H1 (cell line): ENCODE measurements at regions not wholly inside any gene's neighbourhood (a gene's known extent, or its start where the extent isn't known, plus 50 kb on each side); places are given as distances from the start of the nearest gene placed in this dataset.

Experiments
- CTCF ChIA-PET: fragments of 300-600 bp; sonication (Branson Sonifier 250); formaldehyde crosslinking; loops from one replicate; lab custom pipeline; 2021; ENCODE audit not compliant: partially characterized antibody; lab: Charles Lee
- POLR2A ChIA-PET: fragments of 300-600 bp; sonication (Branson Sonifier 250); formaldehyde crosslinking; loops from one replicate; lab custom pipeline; 2021; ENCODE audit warnings: inconsistent platforms; ENCODE audit not compliant: partially characterized antibody; lab: Charles Lee
- DNase-seq, 2 experiments: peaks; one replicate each; pipeline versions ENCODE4 v3.0.0 to v3.0.0-alpha.2; 2010 to 2022; ENCODE audit warnings: low spot score in 2 of 2, low read depth in 1 of 2, mixed read lengths in 1 of 2
- FAIRE-seq: peaks from 2 replicates; lab custom pipeline; 2011; peaks lifted over from hg19 to GRCh38; lab: Jason Lieb, UNC
- H2AFZ ChIP-seq: 2 replicates; pipeline ENCODE4 v1.8.1; 2012; ENCODE audit warnings: low read length, inconsistent platforms
- H2AK5ac ChIP-seq: 2 replicates; pipeline ENCODE4 v1.6.1; 2013; ENCODE audit warnings: low read depth, low read length
- H2BK120ac ChIP-seq: replicated peaks from 2 replicates; pipeline ENCODE3; 2013; ENCODE audit warnings: low read depth, low read length, inconsistent platforms
- H2BK12ac ChIP-seq: 2 replicates; pipeline ENCODE4 v1.6.1; 2013; ENCODE audit warnings: low read depth, low read length
- H2BK15ac ChIP-seq: 2 replicates; pipeline ENCODE4 v1.6.1; 2013; ENCODE audit warnings: low read length
- H2BK20ac ChIP-seq: 2 replicates; pipeline ENCODE4 v1.6.1; 2013; ENCODE audit warnings: low read length
- H2BK5ac ChIP-seq: 2 replicates; pipeline ENCODE4 v1.6.1; 2013; ENCODE audit warnings: low read depth, low read length
- H3K14ac ChIP-seq: 2 replicates; pipeline ENCODE4 v1.6.1; 2013; ENCODE audit warnings: inconsistent platforms; ENCODE audit not compliant: insufficient read length
- H3K18ac ChIP-seq: 2 replicates; pipeline ENCODE4 v1.6.1; 2013; ENCODE audit warnings: low read length; ENCODE audit errors: extremely low read depth
- H3K23ac ChIP-seq: 2 replicates; pipeline ENCODE4 v1.6.1; 2013; ENCODE audit warnings: inconsistent platforms; ENCODE audit not compliant: insufficient read length
- H3K23me2 ChIP-seq: 2 replicates; pipeline ENCODE4 v1.6.1; 2013; ENCODE audit warnings: low read depth, low read length
- H3K27ac ChIP-seq: 2 replicates; pipeline ENCODE4 v1.6.1; 2011; ENCODE audit warnings: low read depth, low read length, inconsistent platforms
- H3K27me3 ChIP-seq, 4 experiments: replicated peaks in 1 of 4; 1 replicate in 1 of 4; 2 replicates in 3 of 4; pipeline versions ENCODE4 v1.6.1 to v1.8.1; 2011 to 2013; ENCODE audit warnings: low read length in 3 of 4, mild to moderate bottlenecking in 3 of 4, inconsistent platforms in 2 of 4, mixed read lengths in 2 of 4, moderate library complexity in 1 of 4; ENCODE audit not compliant: control insufficient read depth in 3 of 4, insufficient read depth in 3 of 4; ENCODE audit errors: extremely low read depth in 1 of 4
- H3K36me3 ChIP-seq, 4 experiments: 2 replicates each; pipeline versions ENCODE4 v1.6.1 to v1.8.1; 2011 to 2013; ENCODE audit warnings: mild to moderate bottlenecking in 4 of 4, low read length in 3 of 4, moderate library complexity in 2 of 4, control low read depth in 1 of 4, inconsistent platforms in 1 of 4; ENCODE audit not compliant: insufficient read depth in 4 of 4, control insufficient read depth in 2 of 4
- H3K4ac ChIP-seq: replicated peaks from 2 replicates; pipeline ENCODE3; 2013; ENCODE audit warnings: low read length, low read depth, mixed read lengths, inconsistent platforms; ENCODE audit not compliant: insufficient read length
- H3K4me1 ChIP-seq, 4 experiments: replicated peaks in 1 of 4; 1 replicate in 1 of 4; 2 replicates in 3 of 4; pipeline versions ENCODE4 v1.6.1 to v1.8.1; 2011 to 2013; ENCODE audit warnings: low read length in 3 of 4, inconsistent platforms in 2 of 4, mixed read lengths in 1 of 4; ENCODE audit not compliant: insufficient read depth in 4 of 4, control insufficient read depth in 3 of 4
- H3K4me2 ChIP-seq, 2 experiments: 2 replicates each; pipeline versions ENCODE4 v1.6.1 to v1.8.1; 2011 to 2013; ENCODE audit warnings: low read depth in 2 of 2, low read length in 2 of 2, control low read depth in 1 of 2, inconsistent platforms in 1 of 2, mild to moderate bottlenecking in 1 of 2; ENCODE audit not compliant: insufficient read depth in 1 of 2
- H3K4me3 ChIP-seq, 4 experiments: fragments of 200-600, 300-600 bp in 1 of 4; sonication (generic), shearing (Covaris generic), sonication (Bioruptor Twin) in 1 of 4; 2 replicates each; pipeline versions ENCODE4 v1.5.1 to v1.8.1; 2011 to 2016; ENCODE audit warnings: low read length in 4 of 4, low read depth in 3 of 4, control low read depth in 2 of 4, inconsistent platforms in 2 of 4, mild to moderate bottlenecking in 2 of 4, mixed read lengths in 1 of 4, moderate library complexity in 1 of 4; ENCODE audit not compliant: insufficient read depth in 2 of 4; ENCODE audit errors: extremely low read depth in 1 of 4
- H3K56ac ChIP-seq: replicated peaks from 2 replicates; pipeline ENCODE3; 2013; ENCODE audit warnings: low read depth, mild to moderate bottlenecking, mixed read lengths, low read length, inconsistent platforms; ENCODE audit not compliant: insufficient read length
- H3K79me1 ChIP-seq: 2 replicates; pipeline ENCODE4 v1.6.1; 2013; ENCODE audit warnings: low read depth, low read length, control low read depth
- H3K79me2 ChIP-seq, 2 experiments: 2 replicates each; pipeline versions ENCODE4 v1.6.1 to v1.8.1; 2012 to 2013; ENCODE audit warnings: low read length in 2 of 2, mild to moderate bottlenecking in 2 of 2, inconsistent platforms in 1 of 2; ENCODE audit not compliant: insufficient read depth in 2 of 2, control insufficient read depth in 1 of 2
- H3K9ac ChIP-seq, 4 experiments: replicated peaks in 1 of 4; 1 replicate in 1 of 4; 2 replicates in 3 of 4; pipeline versions ENCODE4 v1.6.1 to v1.8.1; 2011 to 2013; ENCODE audit warnings: low read depth in 3 of 4, low read length in 3 of 4, control low read depth in 2 of 4, mild to moderate bottlenecking in 2 of 4, moderate library complexity in 2 of 4, inconsistent platforms in 1 of 4; ENCODE audit errors: extremely low read depth in 1 of 4
- H3K9me3 ChIP-seq, 2 experiments: 2 replicates each; pipeline versions ENCODE4 v1.6.1 to v1.8.1; 2012 to 2013; ENCODE audit warnings: mild to moderate bottlenecking in 2 of 2, moderate library complexity in 2 of 2, control low read depth in 1 of 2, inconsistent platforms in 1 of 2, low read depth in 1 of 2, low read length in 1 of 2, mixed read lengths in 1 of 2; ENCODE audit not compliant: insufficient read depth in 2 of 2
- H4K20me1 ChIP-seq, 2 experiments: replicated peaks in 1 of 2; 2 replicates each; pipeline versions ENCODE3 to v1.8.1; 2011 to 2013; ENCODE audit warnings: inconsistent platforms in 2 of 2, low read length in 2 of 2, mild to moderate bottlenecking in 1 of 2; ENCODE audit not compliant: insufficient read depth in 2 of 2, control insufficient read depth in 1 of 2
- H4K5ac ChIP-seq: 2 replicates; pipeline ENCODE4 v1.6.1; 2013; ENCODE audit warnings: low read length, low read depth, mixed read lengths, inconsistent platforms; ENCODE audit not compliant: insufficient read length
- H4K8ac ChIP-seq: 2 replicates; pipeline ENCODE4 v1.8.0; 2013; ENCODE audit warnings: mild to moderate bottlenecking, moderate library complexity, low read length, inconsistent platforms; ENCODE audit not compliant: insufficient read depth; ENCODE audit errors: extremely low read depth
- H4K91ac ChIP-seq: replicated peaks from 2 replicates; pipeline ENCODE3; 2013; ENCODE audit warnings: low read length, mixed read lengths, inconsistent platforms; ENCODE audit not compliant: insufficient read length
- ATF3 ChIP-seq: IDR thresholded peaks from 2 replicates; pipeline ENCODE4 v1.6.1; 2011; ENCODE audit warnings: low read depth, mild to moderate bottlenecking, low read length; ENCODE audit not compliant: insufficient read depth
- BACH1 ChIP-seq: IDR thresholded peaks from 2 replicates; pipeline ENCODE4 v1.6.1; 2012; ENCODE audit warnings: low read length, improper control_type of control experiment
- CEBPB ChIP-seq: IDR thresholded peaks from 2 replicates; pipeline ENCODE4 v1.6.1; 2012; ENCODE audit warnings: low read depth, low read length
- CREB1 ChIP-seq: IDR thresholded peaks from 2 replicates; pipeline ENCODE4 v1.6.1; 2012; ENCODE audit warnings: inconsistent platforms
- EGR1 ChIP-seq: IDR thresholded peaks from 2 replicates; pipeline ENCODE4 v1.6.1; 2011; ENCODE audit warnings: low read depth, low read length, borderline replicate concordance
- GABPA ChIP-seq: IDR thresholded peaks from 2 replicates; pipeline ENCODE4 v1.6.1; 2011; ENCODE audit warnings: mild to moderate bottlenecking, low read length, moderate library complexity, borderline replicate concordance; ENCODE audit not compliant: insufficient read depth
- GTF2F1 ChIP-seq: IDR thresholded peaks from 2 replicates; pipeline ENCODE4 v1.6.1; 2012; ENCODE audit warnings: low read depth, low read length, improper control_type of control experiment, borderline replicate concordance
- HDAC6 ChIP-seq: IDR thresholded peaks from one replicate; pipeline ENCODE4 v1.7.1; 2012; ENCODE audit warnings: low read depth, mild to moderate bottlenecking, inconsistent platforms, low read length, moderate library complexity
- KDM1A ChIP-seq: fragments of 200-600, 300-600 bp; sonication (generic); IDR thresholded peaks from 2 replicates; pipeline ENCODE4 v1.7.1; 2016; ENCODE audit warnings: mild to moderate bottlenecking, low read length, borderline replicate concordance
- MAFK ChIP-seq: IDR thresholded peaks from 2 replicates; pipeline ENCODE4 v1.6.1; 2012; ENCODE audit warnings: low read depth, mild to moderate bottlenecking, improper control_type of control experiment, low read length
- NANOG ChIP-seq: IDR thresholded peaks from 2 replicates; pipeline ENCODE4 v1.6.1; 2011; ENCODE audit warnings: low read length, low read depth, mild to moderate bottlenecking, inconsistent platforms; ENCODE audit not compliant: insufficient read depth, poor library complexity, severe bottlenecking
- SIN3A ChIP-seq, 2 experiments: IDR thresholded peaks in 1 of 2; conservative IDR thresholded peaks in 1 of 2; 2 replicates each; pipeline ENCODE4 v1.6.1; 2011 to 2012; ENCODE audit warnings: low read length in 2 of 2, improper control_type of control experiment in 1 of 2, low read depth in 1 of 2, mild to moderate bottlenecking in 1 of 2
- SIRT6 ChIP-seq: IDR thresholded peaks from one replicate; pipeline ENCODE4 v1.7.1; 2012; ENCODE audit warnings: low read length, inconsistent platforms
- SP4 ChIP-seq: IDR thresholded peaks from 2 replicates; pipeline ENCODE4 v1.6.1; 2012; ENCODE audit warnings: low read length, inconsistent platforms
- TEAD4 ChIP-seq: IDR thresholded peaks from 2 replicates; pipeline ENCODE4 v1.6.1; 2012; ENCODE audit warnings: low read depth, low read length, inconsistent platforms, mixed read lengths
- ZNF274 ChIP-seq: IDR thresholded peaks from 2 replicates; pipeline ENCODE4 v1.7.0; 2012; ENCODE audit warnings: low read length, borderline replicate concordance; ENCODE audit errors: extremely low read depth

- DNase-seq, result no peak
- Histone ChIP-seq H3K9ac (no peak overlapping the region), H3K27me3 (no peaks in the 10 kb centered on the region), H4K5ac (no peak overlapping the region), H3K4ac (no peak overlapping the region), H3K23me2 (no peaks in the 10 kb centered on the region), H3K36me3 (no peaks in the 10 kb centered on the region; a peak in 1 of 8 replicates), H3K23ac (no peak overlapping the region), H2AK5ac (no peak overlapping the region), H3K56ac (no peak overlapping the region), H4K8ac (no peak overlapping the region), H2AFZ (no peak overlapping the region), H3K79me1 (no peaks in the 10 kb centered on the region), H3K79me2 (no peaks in the 10 kb centered on the region), H3K27ac (no peak overlapping the region), H2BK120ac (no peak overlapping the region), H3K14ac (no peak overlapping the region), H3K4me2 (no peak overlapping the region), H3K4me1 (peaks cover 0 to 4% (median 0%) of the 10 kb centered on the region in 4 experiments; a peak in 1 of 7 replicates), H3K4me3 (no peak overlapping the region), H4K20me1 (no peaks in the 10 kb centered on the region), H2BK20ac (no peak overlapping the region), H2BK15ac (no peak overlapping the region), H2BK12ac (no peak overlapping the region), H2BK5ac (no peak overlapping the region), H3K18ac (no peak overlapping the region), H4K91ac (no peak overlapping the region), H3K9me3 (peaks cover 5 to 9% of the 10 kb centered on the region in 2 experiments; a peak in 3 of 4 replicates)
- FAIRE-seq, result no peak
- TF ChIP-seq ZNF274 (no peak), GABPA (no peak), ATF3 (no peak), SIN3A (conservative IDR thresholded peaks at IDR 0.05 in 1 of 2, IDR thresholded peaks at IDR 0.05 in 1 of 2; ENCODE audit: low read depth in 1 of 2, low read length in 2 of 2) (no peak), TEAD4 (no peak), HDAC6 (no peak), EGR1 (no peak), SIRT6 (no peak), KDM1A (no peak), GTF2F1 (no peak), NANOG (no peak), BACH1 (no peak), MAFK (no peak), SP4 (no peak), CEBPB (no peak), CREB1 (no peak)
- ChIA-PET POLR2A (no interaction called here), CTCF (interaction anchor here (0.6 kb wide), 1 partner anchor 58 kb away, joined by 3 read pairs; no protein-coding TSS in a partner anchor)
Observed at GRCh38 chr6:40108736-40109135, 174.5 kb upstream of the MOCS1 start.
